Right lobe of liver (tissue), 6 donors: ENCODE measurements at regions not wholly inside any gene's neighbourhood (a gene's known extent, or its start where the extent isn't known, plus 50 kb on each side); places are given as distances from the start of the nearest gene placed in this dataset.
A peak's percentile ranks its signal among the peaks of the same experiment; 100 is the strongest.
"Not testable (repeated sequence)": the region's sequence is repeated elsewhere in the genome, so short reads cannot be mapped to it uniquely, and the experiment has no call there.

Source experiments
- ATAC-seq, 4 donors: fragments of 200-7000 bp; cut with Tn5 transposase; one replicate each; pipeline ENCODE4 v1.9.1; 2020; ENCODE audit warnings: mild to moderate bottlenecking in 4 of 4, moderate library complexity in 4 of 4
- DNase-seq, 3 donors: peaks; one replicate each; pipeline ENCODE4 v3.0.0-alpha.2; 2020
- H3K27ac ChIP-seq, 3 donors: fragments of 200-600 bp; one replicate each; pipeline ENCODE4 v1.8.0; 2022
- H3K27me3 ChIP-seq, 2 donors: fragments of 200-600 bp; one replicate each; pipeline ENCODE4 v1.8.0; 2022
- H3K36me3 ChIP-seq, 4 donors: fragments of 200-600 bp; sonication (generic) in 1 of 4; one replicate each; pipeline versions ENCODE4 v1.5.1 to v1.8.0; 2017 to 2022; ENCODE audit warnings: control low read depth in 1 of 4
- H3K4me1 ChIP-seq, 4 donors: fragments of 200-600 bp; sonication (generic) in 1 of 4; one replicate each; pipeline versions ENCODE4 v1.5.1 to v1.8.0; 2017 to 2022; ENCODE audit warnings: control low read depth in 1 of 4
- H3K4me3 ChIP-seq, 3 donors: fragments of 200-600 bp; one replicate each; pipeline ENCODE4 v1.8.0; 2022
- H3K9me3 ChIP-seq, 4 donors: fragments of 200-600 bp; sonication (generic) in 1 of 4; one replicate each; pipeline versions ENCODE4 v1.5.1 to v1.8.0; 2017 to 2022; ENCODE audit warnings: control low read depth in 1 of 4
- POLR2A ChIP-seq: fragments of 450-650 bp; IDR thresholded peaks from one replicate; pipeline ENCODE4 v1.6.1; 2017; ENCODE audit warnings: antibody characterized with exemption, mild to moderate bottlenecking
- WGBS: methylation state at CpG from one replicate; pipeline ENCODE4 v1.1.6; 2018; ENCODE audit warnings: low coverage, low lambda C conversion rate; ENCODE audit not compliant: insufficient coverage; ENCODE audit errors: missing lambda C conversion rate; 5-methylcytosine and 5-hydroxymethylcytosine counted together
- intact Hi-C, 2 donors: fragments of 100-400 bp; cut with DNase I; formaldehyde crosslinking; loops; one replicate each; pipeline versions ENCODE4 v1.11.2 to v1.14.1; 2022
- TF ChIP-seq, protein P1 (sequence below), 4 donors: fragments of 200-600 bp in 3 of 4; fragments of 450-650 bp in 1 of 4; IDR thresholded peaks; one replicate each; pipeline versions ENCODE4 v1.5.1 to v1.8.0; 2016 to 2022; ENCODE audit warnings: antibody characterized with exemption in 4 of 4, mild to moderate bottlenecking in 2 of 4
- donor health status: DM: no; HTN: yes; CAD: no.
- donor health status: DM: no; HTN: no; CAD: no.
- donor health status: DM: no; HTN: no; CAD: no.
- donor health status: DM: no; HTN: yes; CAD: no.
- donor health status: DM: no; HTN: yes; CAD: no.

- Histone ChIP-seq H3K36me3 (no peaks in the 10 kb centered on the region), H3K4me3 (no peak overlapping the region), H3K4me1 (peaks cover 0 to 21% (median 9%) of the 10 kb centered on the region in 4 donors), H3K9me3 (no peaks in the 10 kb centered on the region), H3K27ac (no peak overlapping the region), H3K27me3 (no peaks in the 10 kb centered on the region)
- 54% methylated on average over 8 of the region's 23 CpGs for WGBS
- DNase-seq (no peak), ATAC-seq (no peak)
- intact Hi-C loops, result no loop called here
- TF ChIP-seq, protein P1, sequence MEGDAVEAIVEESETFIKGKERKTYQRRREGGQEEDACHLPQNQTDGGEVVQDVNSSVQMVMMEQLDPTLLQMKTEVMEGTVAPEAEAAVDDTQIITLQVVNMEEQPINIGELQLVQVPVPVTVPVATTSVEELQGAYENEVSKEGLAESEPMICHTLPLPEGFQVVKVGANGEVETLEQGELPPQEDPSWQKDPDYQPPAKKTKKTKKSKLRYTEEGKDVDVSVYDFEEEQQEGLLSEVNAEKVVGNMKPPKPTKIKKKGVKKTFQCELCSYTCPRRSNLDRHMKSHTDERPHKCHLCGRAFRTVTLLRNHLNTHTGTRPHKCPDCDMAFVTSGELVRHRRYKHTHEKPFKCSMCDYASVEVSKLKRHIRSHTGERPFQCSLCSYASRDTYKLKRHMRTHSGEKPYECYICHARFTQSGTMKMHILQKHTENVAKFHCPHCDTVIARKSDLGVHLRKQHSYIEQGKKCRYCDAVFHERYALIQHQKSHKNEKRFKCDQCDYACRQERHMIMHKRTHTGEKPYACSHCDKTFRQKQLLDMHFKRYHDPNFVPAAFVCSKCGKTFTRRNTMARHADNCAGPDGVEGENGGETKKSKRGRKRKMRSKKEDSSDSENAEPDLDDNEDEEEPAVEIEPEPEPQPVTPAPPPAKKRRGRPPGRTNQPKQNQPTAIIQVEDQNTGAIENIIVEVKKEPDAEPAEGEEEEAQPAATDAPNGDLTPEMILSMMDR (IDR thresholded peaks at IDR 0.05), result no peak
- TF ChIP-seq POLR2A, result no peak
These were observed 64.8 kb downstream of the RPUSD4 start for GRCh38 chr11:126146454-126147192.

DNA sequence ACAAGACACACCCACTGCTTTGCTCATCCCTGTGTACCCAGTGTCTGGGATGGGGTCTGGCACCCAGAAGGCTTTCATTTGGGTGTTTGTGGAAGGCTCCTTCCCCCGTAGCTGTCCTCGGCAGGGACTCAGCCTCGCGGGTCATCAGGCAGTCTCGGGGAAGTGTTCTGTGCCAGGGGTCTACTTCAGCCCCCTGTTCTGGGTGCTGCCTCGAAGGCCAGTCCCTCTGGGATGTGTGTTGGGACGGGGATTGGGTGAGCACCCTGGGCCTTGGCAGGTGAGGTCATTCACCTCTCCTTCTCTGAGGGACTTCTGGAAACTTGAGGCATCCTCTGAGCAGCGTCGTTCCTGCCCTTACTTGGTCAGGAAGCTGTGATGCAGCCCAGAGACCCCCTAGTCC, 65.5 kb downstream of the RPUSD4 start:
- Histone ChIP-seq H3K36me3 (no peaks in the 10 kb centered on the region), H3K9me3 (no peaks in the 10 kb centered on the region), H3K27me3 (no peaks in the 10 kb centered on the region), H3K4me3 (no peak overlapping the region), H3K27ac (no peak overlapping the region), H3K4me1 (peaks cover 0 to 21% (median 9%) of the 10 kb centered on the region in 4 donors)
- DNase-seq (no peak), ATAC-seq (no peak)
- intact Hi-C loops, result no loop called here
- WGBS, result no CpG with 5 or more reads among the region's 9 CpGs
- TF ChIP-seq, protein P1 (IDR thresholded peaks at IDR 0.05), result no peak
- TF ChIP-seq POLR2A, result no peak

DNA sequence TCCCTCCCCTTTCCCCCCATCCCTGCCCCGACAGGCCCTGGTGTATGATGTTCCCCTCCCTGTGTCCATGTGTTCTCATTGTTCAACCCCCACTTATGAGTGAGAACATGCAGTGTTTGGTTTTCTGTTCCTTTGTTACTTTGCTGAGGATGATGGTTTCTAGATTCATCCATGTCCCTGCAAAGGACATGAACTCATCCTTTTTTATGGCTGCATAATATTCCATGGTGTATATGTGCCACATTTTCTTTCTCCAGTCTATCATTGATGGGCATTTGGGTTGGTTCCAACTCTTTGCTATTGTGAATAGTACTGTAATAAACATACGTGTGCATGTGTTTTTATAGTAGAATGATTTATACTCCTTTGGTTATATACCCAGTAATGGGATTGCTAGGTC, 68.0 kb downstream of the RPUSD4 start:
- H3K4me3 ChIP-seq, H3K9me3 ChIP-seq, ATAC-seq, intact Hi-C loops, DNase-seq, H3K36me3 ChIP-seq, H3K27me3 ChIP-seq, H3K27ac ChIP-seq: not testable (repeated sequence)
- 100% methylated on average over 2 of the region's 2 CpGs for WGBS
- H3K4me1 ChIP-seq, result peaks cover 0 to 14% (median 6%) of the 10 kb centered on the region in 4 donors

GRCh38 chr11:126140926-126141280, 70.5 kb downstream of the RPUSD4 start:
- DNase-seq (peak; percentile 56 to 65 (median 57)), ATAC-seq (peak; percentile 55 to 75 (median 72))
- 39% methylated on average over 7 of the region's 7 CpGs for WGBS
- Histone ChIP-seq H3K4me1 (no peaks in the 10 kb centered on the region), H3K27ac (no peak overlapping the region), H3K9me3 (no peaks in the 10 kb centered on the region), H3K4me3 (no peak overlapping the region), H3K36me3 (no peaks in the 10 kb centered on the region), H3K27me3 (no peaks in the 10 kb centered on the region)
- intact Hi-C loops, result no loop called here
- TF ChIP-seq, protein P1 (IDR thresholded peaks at IDR 0.05), result no peak
- no peak for TF ChIP-seq POLR2A

- Histone ChIP-seq H3K4me1 (no peaks in the 10 kb centered on the region), H3K27ac (no peak overlapping the region), H3K9me3 (no peaks in the 10 kb centered on the region), H3K27me3 (no peaks in the 10 kb centered on the region), H3K4me3 (no peak overlapping the region), H3K36me3 (no peaks in the 10 kb centered on the region)
- ATAC-seq (peak in 1 of 4 donors; percentile 23), DNase-seq (peak in 1 of 3 donors; percentile 23)
- 72% methylated on average over 8 of the region's 9 CpGs for WGBS
- intact Hi-C loops, result no loop called here
- no peak for TF ChIP-seq POLR2A
- TF ChIP-seq, protein P1 (IDR thresholded peaks at IDR 0.05), result no peak
These were observed 71.1 kb downstream of the RPUSD4 start for GRCh38 chr11:126140201-126140925.
